ENCODE measurements at regions not wholly inside any gene's neighbourhood (a gene's known extent, or its start where the extent isn't known, plus 50 kb on each side); places are given as distances from the start of the nearest gene placed in this dataset.
"Not testable (repeated sequence)": the region's sequence is repeated elsewhere in the genome, so short reads cannot be mapped to it uniquely, and the experiment has no call there.

- peak; percentile 97 for DNase-seq
Measured at GRCh38 chr1:187038784-187039183, 210.0 kb downstream of the PLA2G4A start.

GRCh38 chr1:187041104-187041503 is 212.4 kb downstream of the PLA2G4A start:
- DNase-seq: no peak

- peak; percentile 70 for DNase-seq
Measured at GRCh38 chr1:187042538-187042937, 213.8 kb downstream of the PLA2G4A start.

- DNase-seq: not testable (repeated sequence)
Measured at GRCh38 chr1:187043433-187043832, 214.7 kb downstream of the PLA2G4A start.

- DNase-seq: no peak
Measured at GRCh38 chr1:187044411-187044810, 215.7 kb downstream of the PLA2G4A start.

GRCh38 chr1:187045371-187045770 is 216.6 kb downstream of the PLA2G4A start:
- DNase-seq: no peak

GRCh38 chr1:187046293-187046692 is 217.5 kb downstream of the PLA2G4A start:
- no peak for DNase-seq

GRCh38 chr1:187047298-187047697 is 218.5 kb downstream of the PLA2G4A start:
- DNase-seq: no peak

GRCh38 chr1:187051618-187052232 is 223.0 kb downstream of the PLA2G4A start:
- peak; percentile 79 for DNase-seq

GRCh38 chr1:187053876-187054275 is 225.1 kb downstream of the PLA2G4A start:
- DNase-seq: peak; percentile 61

GRCh38 chr1:187054862-187055757 is 226.4 kb downstream of the PLA2G4A start:
- DNase-seq: peak; percentile 56

- DNase-seq: no peak
Measured at GRCh38 chr1:187063271-187063670, 234.5 kb downstream of the PLA2G4A start.

- DNase-seq: peak; percentile 97
Measured at GRCh38 chr1:187067160-187067559, 238.4 kb downstream of the PLA2G4A start.

GRCh38 chr1:187070076-187070475 is 241.3 kb downstream of the PLA2G4A start:
- DNase-seq: peak; percentile 71

GRCh38 chr1:187072262-187073034 is 243.7 kb downstream of the PLA2G4A start:
- DNase-seq: not testable (repeated sequence)

- DNase-seq: not testable (repeated sequence)
Measured at GRCh38 chr1:187073035-187073560, 244.3 kb downstream of the PLA2G4A start.

- DNase-seq: not testable (repeated sequence)
Measured at GRCh38 chr1:187073634-187074245, 245.0 kb downstream of the PLA2G4A start.

- no peak for DNase-seq
Measured at GRCh38 chr1:187074445-187075048, 245.8 kb downstream of the PLA2G4A start.

GRCh38 chr1:187076922-187077321 is 248.2 kb downstream of the PLA2G4A start:
- no peak for DNase-seq

GRCh38 chr1:187078321-187078720 is 249.6 kb downstream of the PLA2G4A start:
- DNase-seq: peak; percentile 52

- peak; percentile 65 for DNase-seq
Measured at GRCh38 chr1:187078916-187079315, 250.2 kb downstream of the PLA2G4A start.

GRCh38 chr1:187079330-187079729 is 250.6 kb downstream of the PLA2G4A start:
- DNase-seq: peak; percentile 47

All from NCI-H69 (cell line).